ENCODE measurements at regions not wholly inside any gene's neighbourhood (a gene's known extent, or its start where the extent isn't known, plus 50 kb on each side); places are given as distances from the start of the nearest gene placed in this dataset.

DNA sequence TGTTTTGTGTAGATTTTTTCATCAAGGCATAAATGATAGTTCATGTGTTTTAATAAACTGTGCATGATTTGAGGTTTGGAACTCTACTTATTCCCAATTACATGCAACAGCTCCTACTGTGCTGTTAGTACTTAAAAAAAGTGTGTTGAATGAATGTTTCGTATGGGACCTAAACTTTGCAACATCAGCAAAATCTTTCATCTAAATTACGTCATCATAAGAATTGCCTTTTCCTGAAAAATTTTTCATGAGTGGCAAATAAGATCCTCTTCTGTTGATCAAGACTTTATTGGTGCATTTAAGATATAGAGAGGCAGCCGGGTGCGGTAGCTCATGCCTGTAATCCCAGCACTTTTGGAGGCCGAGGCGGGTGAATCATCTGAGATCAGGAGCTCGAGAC is 826.1 kb downstream of the SEMA5A start:
- ATAC-seq = no peak
- H3K79me2 ChIP-seq (ENCODE audit: insufficient read depth, low read length) = no peaks in the 10 kb centered on the region
- ChIA-PET RAD21 (ENCODE audit: low non-redundant PET in 1 of 2, low total read pairs in 2 of 2, uncharacterized antibody in 2 of 2, unreplicated experiment in 2 of 2) (no interaction called here), POLR2A (no interaction called here), CTCF (no interaction called here)
- intact Hi-C loops (cut with micrococcal nuclease) = no loop called here
- no peaks in the 10 kb centered on the region for H3K9me2 ChIP-seq (ENCODE audit: insufficient read depth)
- H3K9ac ChIP-seq (ENCODE audit: low read length) = no peak overlapping the region
- no peaks in the 10 kb centered on the region for H3K36me3 ChIP-seq (ENCODE audit: control insufficient read depth in 1 of 2, insufficient read depth in 2 of 2, low read length in 2 of 2)
- no TSS peak for BruUV-seq (replicated peaks)
- no peak overlapping the region for H2AFZ ChIP-seq (ENCODE audit: low read depth, low read length, poor library complexity, severe bottlenecking)
- H3K4me3 ChIP-seq (replicated peaks in 1 of 2; ENCODE audit: low read depth in 1 of 2, low read length in 2 of 2) = no peak overlapping the region
- H3K27me3 ChIP-seq (ENCODE audit: insufficient read depth, low read length) = no peaks in the 10 kb centered on the region
- H4K20me1 ChIP-seq (ENCODE audit: insufficient read depth) = no peaks in the 10 kb centered on the region
- no peak for DNase-seq (ENCODE audit: low read depth, low spot score)
- H3K4me1 ChIP-seq (ENCODE audit: control insufficient read depth in 1 of 2, insufficient read depth in 2 of 2, low read length in 2 of 2) = no peaks in the 10 kb centered on the region
- no peak overlapping the region for H3K27ac ChIP-seq (ENCODE audit: low read depth, low read length)
- peaks cover 11 to 23% of the 10 kb centered on the region in 2 experiments; a peak in 2 of 4 replicates for H3K9me3 ChIP-seq (ENCODE audit: control insufficient read depth in 1 of 2, insufficient read depth in 1 of 2, low read depth in 1 of 2, low read length in 2 of 2)
- TF ChIP-seq EZH2 (IDR thresholded peaks at IDR 0.05) = no peak
- H3K4me2 ChIP-seq (ENCODE audit: low read length) = no peak overlapping the region

DNA sequence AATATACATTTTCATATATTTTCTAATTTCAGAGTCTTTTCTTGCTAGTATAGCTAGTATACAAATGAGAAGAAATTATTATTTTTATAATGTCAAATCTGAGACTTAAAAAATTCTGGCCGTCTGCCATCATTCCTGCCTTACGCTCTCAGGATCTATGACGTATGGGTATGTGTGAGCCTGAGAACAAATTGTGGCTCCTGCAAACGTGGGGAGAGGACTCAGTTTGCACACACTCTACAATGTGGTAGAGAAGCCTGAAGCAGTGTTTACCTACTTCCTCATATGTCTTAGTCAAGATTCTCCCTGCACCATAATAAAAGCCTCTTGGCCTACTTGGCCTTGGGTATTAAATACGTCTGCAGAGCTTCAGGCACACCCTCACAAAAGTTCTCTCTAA is 825.4 kb downstream of the SEMA5A start:
- H3K9me2 ChIP-seq (ENCODE audit: insufficient read depth) = no peaks in the 10 kb centered on the region
- no peak overlapping the region for H2AFZ ChIP-seq (ENCODE audit: low read depth, low read length, poor library complexity, severe bottlenecking)
- BruUV-seq (replicated peaks) = no TSS peak
- TF ChIP-seq, protein P1, sequence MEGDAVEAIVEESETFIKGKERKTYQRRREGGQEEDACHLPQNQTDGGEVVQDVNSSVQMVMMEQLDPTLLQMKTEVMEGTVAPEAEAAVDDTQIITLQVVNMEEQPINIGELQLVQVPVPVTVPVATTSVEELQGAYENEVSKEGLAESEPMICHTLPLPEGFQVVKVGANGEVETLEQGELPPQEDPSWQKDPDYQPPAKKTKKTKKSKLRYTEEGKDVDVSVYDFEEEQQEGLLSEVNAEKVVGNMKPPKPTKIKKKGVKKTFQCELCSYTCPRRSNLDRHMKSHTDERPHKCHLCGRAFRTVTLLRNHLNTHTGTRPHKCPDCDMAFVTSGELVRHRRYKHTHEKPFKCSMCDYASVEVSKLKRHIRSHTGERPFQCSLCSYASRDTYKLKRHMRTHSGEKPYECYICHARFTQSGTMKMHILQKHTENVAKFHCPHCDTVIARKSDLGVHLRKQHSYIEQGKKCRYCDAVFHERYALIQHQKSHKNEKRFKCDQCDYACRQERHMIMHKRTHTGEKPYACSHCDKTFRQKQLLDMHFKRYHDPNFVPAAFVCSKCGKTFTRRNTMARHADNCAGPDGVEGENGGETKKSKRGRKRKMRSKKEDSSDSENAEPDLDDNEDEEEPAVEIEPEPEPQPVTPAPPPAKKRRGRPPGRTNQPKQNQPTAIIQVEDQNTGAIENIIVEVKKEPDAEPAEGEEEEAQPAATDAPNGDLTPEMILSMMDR (IDR thresholded peaks at IDR 0.05 in 2 of 3, conservative IDR thresholded peaks at IDR 0.05 in 1 of 3; ENCODE audit: borderline replicate concordance in 1 of 3, insufficient read depth in 1 of 3, low read depth in 2 of 3, low read length in 2 of 3) = no peak
- H3K9ac ChIP-seq (ENCODE audit: low read length) = no peak overlapping the region
- no peaks in the 10 kb centered on the region for H3K27me3 ChIP-seq (ENCODE audit: insufficient read depth, low read length)
- DNase-seq (ENCODE audit: low read depth, low spot score) (no peak), ATAC-seq (no peak)
- ChIA-PET RAD21 (ENCODE audit: low non-redundant PET in 1 of 2, low total read pairs in 2 of 2, uncharacterized antibody in 2 of 2, unreplicated experiment in 2 of 2) (no interaction called here), CTCF (no interaction called here), POLR2A (no interaction called here)
- H3K4me2 ChIP-seq (ENCODE audit: low read length) = no peak overlapping the region
- H3K4me1 ChIP-seq (ENCODE audit: control insufficient read depth in 1 of 2, insufficient read depth in 2 of 2, low read length in 2 of 2) = no peaks in the 10 kb centered on the region
- no peaks in the 10 kb centered on the region for H4K20me1 ChIP-seq (ENCODE audit: insufficient read depth)
- H3K4me3 ChIP-seq (replicated peaks in 1 of 2; ENCODE audit: low read depth in 1 of 2, low read length in 2 of 2) = no peak overlapping the region
- intact Hi-C loops (cut with micrococcal nuclease) = no loop called here
- no peaks in the 10 kb centered on the region for H3K36me3 ChIP-seq (ENCODE audit: control insufficient read depth in 1 of 2, insufficient read depth in 2 of 2, low read length in 2 of 2)
- H3K27ac ChIP-seq (ENCODE audit: low read depth, low read length) = no peak overlapping the region
- peaks cover 11 to 23% of the 10 kb centered on the region in 2 experiments; a peak in 2 of 4 replicates for H3K9me3 ChIP-seq (ENCODE audit: control insufficient read depth in 1 of 2, insufficient read depth in 1 of 2, low read depth in 1 of 2, low read length in 2 of 2)
- H3K79me2 ChIP-seq (ENCODE audit: insufficient read depth, low read length) = no peaks in the 10 kb centered on the region
